NCI-H524 (cell line): ENCODE measurements at regions not wholly inside any gene's neighbourhood (a gene's known extent, or its start where the extent isn't known, plus 50 kb on each side); places are given as distances from the start of the nearest gene placed in this dataset.

Source experiments
- DNase-seq, 2 experiments: peaks; one replicate each; lab custom pipeline; 2025; lab: John Stamatoyannopoulos, UW

- no peak for DNase-seq
Measured at GRCh38 chr16:86151239-86151851, 252.4 kb downstream of the IRF8 start.

DNA sequence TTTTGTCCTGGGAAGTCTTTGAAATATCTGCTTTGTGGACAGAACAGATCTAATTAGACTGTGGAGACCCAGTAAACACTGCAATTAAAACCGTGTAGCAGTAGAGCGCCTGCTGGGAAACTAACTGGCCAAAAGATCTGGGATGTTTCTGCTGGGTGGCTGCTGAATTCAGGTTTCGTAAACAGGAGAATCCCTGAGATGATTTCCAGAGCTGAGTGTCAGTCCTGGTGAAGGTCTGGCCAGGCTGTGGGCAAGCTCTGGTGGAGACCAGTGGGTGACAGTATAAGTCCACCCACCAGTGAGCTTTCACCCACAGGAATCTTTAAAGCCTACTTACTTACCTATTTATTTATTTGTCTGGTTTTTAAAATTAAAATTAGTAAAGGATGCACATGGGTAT is 257.2 kb downstream of the IRF8 start:
- no peak for DNase-seq

- no peak for DNase-seq
Measured at GRCh38 chr16:86157616-86158247, 258.8 kb downstream of the IRF8 start.

- DNase-seq: no peak
Measured at GRCh38 chr16:86158688-86159360, 259.9 kb downstream of the IRF8 start.

- DNase-seq: no peak
Measured at GRCh38 chr16:86165479-86165878, 266.5 kb downstream of the IRF8 start.

- DNase-seq: no peak
Measured at GRCh38 chr16:86166414-86166813, 267.5 kb downstream of the IRF8 start.

GRCh38 chr16:86167061-86167460 is 268.1 kb downstream of the IRF8 start:
- no peak for DNase-seq

- no peak for DNase-seq
Measured at GRCh38 chr16:86170720-86171119, 271.8 kb downstream of the IRF8 start.

DNA sequence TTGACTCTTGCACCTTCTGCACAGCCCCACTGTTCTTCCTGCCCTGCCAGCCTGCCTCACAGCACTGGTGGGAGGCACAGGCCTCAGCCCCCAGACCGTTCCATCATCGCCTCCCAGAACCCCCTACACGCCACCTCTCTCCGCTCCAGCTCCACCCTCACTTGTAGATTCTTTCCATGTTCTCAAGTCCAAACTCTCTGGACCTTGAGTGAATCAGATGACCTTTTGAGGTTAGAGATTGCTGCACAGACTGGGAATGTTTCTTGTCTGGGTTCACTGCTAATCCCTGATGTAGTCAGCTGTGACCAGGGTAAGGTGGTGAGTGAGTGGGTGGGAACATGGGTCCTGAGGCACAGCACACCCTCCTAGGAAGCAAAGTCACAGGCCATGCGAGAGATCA is 272.4 kb downstream of the IRF8 start:
- no peak for DNase-seq

DNA sequence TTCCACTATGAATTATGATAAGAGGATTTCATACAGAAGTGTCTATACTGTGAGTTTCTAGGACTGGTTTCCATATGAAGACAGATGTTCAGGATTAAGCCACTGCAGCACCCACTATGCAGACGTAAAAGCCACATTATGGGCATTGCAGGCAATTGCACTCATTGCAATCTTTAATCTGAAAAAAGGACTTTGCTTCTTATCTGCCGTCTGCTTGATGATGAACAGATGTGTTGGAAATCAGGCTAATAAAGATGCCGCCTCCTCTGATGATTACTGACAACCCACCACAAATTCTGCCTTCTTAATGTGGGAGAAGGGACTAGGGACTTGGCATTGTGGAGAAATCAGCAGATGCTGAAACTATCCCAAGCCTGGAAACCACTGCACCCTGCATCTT is 276.9 kb downstream of the IRF8 start:
- no peak for DNase-seq

- no peak for DNase-seq
Measured at GRCh38 chr16:86176462-86176861, 277.5 kb downstream of the IRF8 start.

- DNase-seq: no peak
Measured at GRCh38 chr16:86180244-86180643, 281.3 kb downstream of the IRF8 start.

DNA sequence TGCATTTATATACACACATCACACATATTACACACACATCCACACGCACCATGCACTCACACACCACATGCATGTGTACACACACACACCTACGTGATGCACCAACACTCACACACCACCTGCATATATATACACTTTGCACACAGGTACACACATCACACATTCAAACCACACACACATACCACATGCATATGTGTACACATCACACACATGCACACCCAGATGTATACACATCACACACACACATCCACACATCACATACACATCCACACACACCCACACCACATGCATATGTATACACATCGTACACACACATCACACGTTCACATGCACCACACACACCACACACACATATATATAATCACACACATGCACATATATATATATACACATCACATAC is 281.8 kb downstream of the IRF8 start:
- DNase-seq: no peak

- no peak for DNase-seq
Measured at GRCh38 chr16:86181526-86181925, 282.6 kb downstream of the IRF8 start.

DNA sequence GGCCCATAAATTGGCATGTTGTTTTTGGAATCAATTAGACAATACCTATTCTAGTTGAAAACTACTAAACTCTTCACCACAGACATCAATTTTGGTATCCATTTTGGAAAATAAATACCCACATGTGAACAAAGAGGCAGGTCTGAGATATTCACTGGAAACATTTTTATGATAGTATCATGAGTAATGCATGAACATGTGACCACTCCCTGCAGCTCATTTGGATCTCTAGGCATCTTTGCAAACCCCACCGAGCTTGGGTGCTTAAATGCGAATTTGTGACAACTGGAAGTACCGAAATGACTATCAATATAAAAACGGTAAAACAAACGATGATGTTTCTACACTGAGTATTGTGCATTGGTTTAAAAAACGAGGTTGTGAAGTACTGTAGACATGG is 285.2 kb downstream of the IRF8 start:
- no peak for DNase-seq

- no peak for DNase-seq
Measured at GRCh38 chr16:86185089-86185488, 286.1 kb downstream of the IRF8 start.

DNA sequence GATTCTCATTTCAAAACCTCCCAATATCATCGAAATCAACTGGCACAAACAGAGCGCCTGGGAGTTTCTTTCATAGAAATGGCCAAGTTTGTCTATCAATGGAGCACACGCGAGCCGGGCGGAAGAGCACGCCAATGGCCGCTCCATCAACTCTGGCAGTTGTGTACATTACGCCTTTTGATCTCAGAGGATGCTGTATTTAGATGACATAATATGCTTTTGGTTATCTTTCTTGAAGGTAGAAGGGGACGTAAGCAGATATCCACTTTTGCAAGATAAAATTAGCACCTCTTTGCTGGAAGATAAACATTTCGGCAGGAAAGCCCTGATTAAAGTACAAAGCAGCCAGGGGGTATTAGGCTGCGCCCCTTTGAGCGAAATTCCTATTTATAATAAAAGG is 287.4 kb downstream of the IRF8 start:
- DNase-seq: no peak

- DNase-seq: no peak
Measured at GRCh38 chr16:86189934-86190333, 291.0 kb downstream of the IRF8 start.

DNA sequence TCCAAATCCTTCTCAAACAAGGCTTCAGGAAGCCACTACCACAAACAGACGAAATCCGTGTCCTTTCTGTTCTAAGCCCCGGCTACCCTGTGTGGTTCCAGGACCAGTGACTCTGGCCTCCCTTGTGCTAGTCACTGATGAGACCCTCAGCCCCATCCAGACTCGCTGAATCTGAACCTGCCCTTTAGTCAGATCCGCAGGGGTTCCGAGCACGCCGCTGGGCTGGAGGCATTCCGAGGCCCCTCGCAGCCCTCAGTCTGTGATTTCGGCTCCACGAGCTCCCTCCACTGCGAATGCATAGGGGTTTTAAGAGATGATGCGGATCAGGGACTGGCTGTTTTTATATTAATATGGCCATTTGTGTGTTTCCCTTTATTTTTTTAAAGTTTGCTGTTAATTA is 292.7 kb downstream of the IRF8 start:
- DNase-seq: no peak

- DNase-seq: no peak
Measured at GRCh38 chr16:86193528-86194193, 294.7 kb downstream of the IRF8 start.

GRCh38 chr16:86195863-86196630 is 297.1 kb downstream of the IRF8 start:
- DNase-seq: no peak

DNA sequence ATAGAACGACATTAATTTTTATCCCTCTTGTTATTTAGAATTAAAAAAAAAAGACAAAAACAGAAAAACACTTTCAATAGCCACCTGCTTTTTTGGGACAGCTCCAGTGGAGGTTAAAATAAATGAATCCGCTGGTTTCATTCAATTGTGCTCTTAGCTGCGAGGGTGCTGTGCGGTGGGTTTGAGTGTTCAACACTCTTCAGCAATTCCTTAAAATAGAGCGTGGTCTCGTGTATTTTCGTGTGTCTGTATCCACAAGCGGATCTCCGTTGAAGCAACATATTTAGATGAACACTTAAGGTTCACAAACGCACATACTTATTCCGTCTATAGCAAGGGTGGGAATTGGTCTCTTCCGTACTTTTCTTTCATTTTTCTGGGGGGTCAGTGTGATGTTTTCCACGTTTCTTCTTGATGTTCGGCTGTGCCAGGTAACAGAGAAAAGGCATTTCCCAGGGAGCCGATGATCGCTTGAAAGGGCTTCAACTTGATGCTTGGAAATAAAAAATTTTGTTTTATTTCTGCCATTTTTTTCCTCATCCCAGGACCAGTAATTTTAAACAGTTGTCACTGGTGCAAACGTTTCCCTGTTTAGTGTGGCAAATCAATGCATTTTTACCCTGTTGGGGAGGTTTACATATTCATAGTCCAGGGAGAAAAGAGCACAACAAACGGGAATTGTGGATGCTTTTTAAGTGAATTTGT is 297.9 kb downstream of the IRF8 start:
- no peak for DNase-seq
